ENCODE measurements at regions not wholly inside any gene's neighbourhood (a gene's known extent, or its start where the extent isn't known, plus 50 kb on each side); places are given as distances from the start of the nearest gene placed in this dataset.
A peak's percentile ranks its signal among the peaks of the same experiment; 100 is the strongest.

DNA sequence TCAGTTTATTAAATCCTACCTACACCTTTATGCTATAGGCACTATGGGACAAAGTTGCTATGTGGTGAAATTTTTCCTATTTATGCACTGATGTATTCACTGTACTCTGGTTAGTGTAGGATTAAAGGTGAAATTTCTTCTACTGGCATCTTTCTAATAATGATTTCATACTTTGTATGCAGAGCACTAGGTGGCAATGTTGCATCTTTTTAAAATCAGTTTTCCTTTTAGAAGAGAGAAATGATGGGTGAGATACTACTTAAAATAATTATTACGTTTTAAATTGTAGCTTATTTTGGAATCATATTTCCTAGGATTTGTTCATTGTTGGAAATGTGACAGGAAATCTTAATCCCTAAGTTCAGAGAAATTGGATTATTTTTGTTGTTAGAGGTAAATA lies 150.9 kb downstream of the CD8B2 start:
- TF ChIP-seq POLR2A (IDR thresholded peaks at IDR 0.05; ENCODE audit: low read depth, low read length): no peak
- TF ChIP-seq, protein P1, sequence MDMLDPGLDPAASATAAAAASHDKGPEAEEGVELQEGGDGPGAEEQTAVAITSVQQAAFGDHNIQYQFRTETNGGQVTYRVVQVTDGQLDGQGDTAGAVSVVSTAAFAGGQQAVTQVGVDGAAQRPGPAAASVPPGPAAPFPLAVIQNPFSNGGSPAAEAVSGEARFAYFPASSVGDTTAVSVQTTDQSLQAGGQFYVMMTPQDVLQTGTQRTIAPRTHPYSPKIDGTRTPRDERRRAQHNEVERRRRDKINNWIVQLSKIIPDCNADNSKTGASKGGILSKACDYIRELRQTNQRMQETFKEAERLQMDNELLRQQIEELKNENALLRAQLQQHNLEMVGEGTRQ (IDR thresholded peaks at IDR 0.05; ENCODE audit: low read depth, low read length): no peak
- TF ChIP-seq, protein P2, sequence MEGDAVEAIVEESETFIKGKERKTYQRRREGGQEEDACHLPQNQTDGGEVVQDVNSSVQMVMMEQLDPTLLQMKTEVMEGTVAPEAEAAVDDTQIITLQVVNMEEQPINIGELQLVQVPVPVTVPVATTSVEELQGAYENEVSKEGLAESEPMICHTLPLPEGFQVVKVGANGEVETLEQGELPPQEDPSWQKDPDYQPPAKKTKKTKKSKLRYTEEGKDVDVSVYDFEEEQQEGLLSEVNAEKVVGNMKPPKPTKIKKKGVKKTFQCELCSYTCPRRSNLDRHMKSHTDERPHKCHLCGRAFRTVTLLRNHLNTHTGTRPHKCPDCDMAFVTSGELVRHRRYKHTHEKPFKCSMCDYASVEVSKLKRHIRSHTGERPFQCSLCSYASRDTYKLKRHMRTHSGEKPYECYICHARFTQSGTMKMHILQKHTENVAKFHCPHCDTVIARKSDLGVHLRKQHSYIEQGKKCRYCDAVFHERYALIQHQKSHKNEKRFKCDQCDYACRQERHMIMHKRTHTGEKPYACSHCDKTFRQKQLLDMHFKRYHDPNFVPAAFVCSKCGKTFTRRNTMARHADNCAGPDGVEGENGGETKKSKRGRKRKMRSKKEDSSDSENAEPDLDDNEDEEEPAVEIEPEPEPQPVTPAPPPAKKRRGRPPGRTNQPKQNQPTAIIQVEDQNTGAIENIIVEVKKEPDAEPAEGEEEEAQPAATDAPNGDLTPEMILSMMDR (conservative IDR thresholded peaks at IDR 0.05; ENCODE audit: low read depth, low read length): peak; percentile 33
- TF ChIP-seq RCOR1 (IDR thresholded peaks at IDR 0.05; ENCODE audit: insufficient replicate concordance, low read length): no peak

Measured in IMR-90 (cell line).